Liver (tissue), 7 donors: ENCODE measurements at regions not wholly inside any gene's neighbourhood (a gene's known extent, or its start where the extent isn't known, plus 50 kb on each side); places are given as distances from the start of the nearest gene placed in this dataset.

Experiments
- DNase-seq: peaks from one replicate; pipeline ENCODE4 v3.0.0-alpha.2; 2017; ENCODE audit warnings: low spot score
- H3K27ac ChIP-seq, 2 donors: one replicate each; pipeline ENCODE4 v1.7.0; 2013; ENCODE audit warnings: inconsistent platforms in 2 of 2, low read length in 2 of 2, control low read depth in 1 of 2, low read depth in 1 of 2, mild to moderate bottlenecking in 1 of 2
- H3K27me3 ChIP-seq, 4 donors: one replicate each; pipeline versions ENCODE4 v1.6.1 to v1.7.0; 2013; ENCODE audit warnings: low read length in 3 of 4, inconsistent platforms in 1 of 4, mild to moderate bottlenecking in 1 of 4, moderate library complexity in 1 of 4; ENCODE audit not compliant: control insufficient read depth in 4 of 4, insufficient read depth in 4 of 4
- H3K36me3 ChIP-seq, 4 donors: one replicate each; pipeline versions ENCODE4 v1.6.1 to v1.7.0; 2013; ENCODE audit warnings: low read length in 3 of 4, mild to moderate bottlenecking in 3 of 4, low read depth in 1 of 4, moderate library complexity in 1 of 4; ENCODE audit not compliant: control insufficient read depth in 4 of 4, insufficient read depth in 3 of 4
- H3K4me1 ChIP-seq, 4 donors: one replicate each; pipeline versions ENCODE4 v1.6.1 to v1.7.0; 2013; ENCODE audit warnings: low read length in 3 of 4, mild to moderate bottlenecking in 3 of 4, moderate library complexity in 1 of 4; ENCODE audit not compliant: control insufficient read depth in 4 of 4, insufficient read depth in 4 of 4
- H3K4me3 ChIP-seq, 3 donors: one replicate each; pipeline versions ENCODE4 v1.6.1 to v1.7.0; 2013; ENCODE audit warnings: low read length in 3 of 3, control low read depth in 1 of 3, low read depth in 1 of 3, mild to moderate bottlenecking in 1 of 3
- H3K9ac ChIP-seq, 2 donors: one replicate each; pipeline ENCODE4 v1.7.0; 2013; ENCODE audit warnings: low read length in 2 of 2, mild to moderate bottlenecking in 2 of 2, moderate library complexity in 2 of 2, control low read depth in 1 of 2, low read depth in 1 of 2
- H3K9me3 ChIP-seq, 4 donors: one replicate each; pipeline versions ENCODE4 v1.6.1 to v1.7.0; 2013; ENCODE audit warnings: low read length in 3 of 4; ENCODE audit not compliant: control insufficient read depth in 4 of 4
- EGR1 ChIP-seq, 2 donors: IDR thresholded peaks; 2 replicates each; pipeline ENCODE4 v1.6.1; 2016 to 2018; ENCODE audit warnings: antibody characterized with exemption in 2 of 2, low read depth in 2 of 2
- FOXA2 ChIP-seq: IDR thresholded peaks from 2 replicates; pipeline ENCODE4 v1.6.1; 2016; ENCODE audit warnings: antibody characterized with exemption
- HNF4A ChIP-seq, 2 donors: conservative IDR thresholded peaks; 2 replicates each; pipeline ENCODE4 v1.6.1; 2016; ENCODE audit warnings: antibody characterized with exemption in 2 of 2, mild to moderate bottlenecking in 2 of 2
- JUND ChIP-seq, 2 donors: IDR thresholded peaks; 2 replicates each; pipeline ENCODE4 v1.6.1; 2016; ENCODE audit warnings: antibody characterized with exemption in 2 of 2
- NR2F2 ChIP-seq: IDR thresholded peaks from 2 replicates; pipeline ENCODE4 v1.6.1; 2016; ENCODE audit warnings: antibody characterized with exemption
- RAD21 ChIP-seq, 2 donors: IDR thresholded peaks; 2 replicates each; pipeline ENCODE4 v1.6.1; 2016; ENCODE audit warnings: antibody characterized with exemption in 2 of 2, mild to moderate bottlenecking in 2 of 2
- RXRA ChIP-seq, 2 donors: IDR thresholded peaks; 2 replicates each; pipeline ENCODE4 v1.6.1; 2017 to 2018; ENCODE audit warnings: antibody characterized with exemption in 2 of 2, mild to moderate bottlenecking in 1 of 2
- SP1 ChIP-seq: IDR thresholded peaks from 2 replicates; pipeline ENCODE4 v1.6.1; 2018; ENCODE audit warnings: antibody characterized with exemption, mild to moderate bottlenecking
- WGBS: extraction: QIAGEN DNeasy Blood & Tissue Kit; methylation state at CpG from one replicate; pipeline ENCODE4 v1.1.7; 2013; 5-methylcytosine and 5-hydroxymethylcytosine counted together
- TF ChIP-seq, protein P1 (sequence below): IDR thresholded peaks from 2 replicates; pipeline ENCODE4 v1.6.1; 2016; ENCODE audit warnings: antibody characterized with exemption, mild to moderate bottlenecking
- TF ChIP-seq, protein P2 (sequence below): IDR thresholded peaks from 2 replicates; pipeline ENCODE4 v1.6.1; 2016; ENCODE audit warnings: antibody characterized with exemption
- TF ChIP-seq, protein P3 (sequence below): IDR thresholded peaks from 2 replicates; pipeline ENCODE4 v1.6.1; 2016; ENCODE audit warnings: antibody characterized with exemption
- donor health status: healthy.
- donor health status: healthy.
- donor health status: healthy.
- donor health status: healthy.

DNA sequence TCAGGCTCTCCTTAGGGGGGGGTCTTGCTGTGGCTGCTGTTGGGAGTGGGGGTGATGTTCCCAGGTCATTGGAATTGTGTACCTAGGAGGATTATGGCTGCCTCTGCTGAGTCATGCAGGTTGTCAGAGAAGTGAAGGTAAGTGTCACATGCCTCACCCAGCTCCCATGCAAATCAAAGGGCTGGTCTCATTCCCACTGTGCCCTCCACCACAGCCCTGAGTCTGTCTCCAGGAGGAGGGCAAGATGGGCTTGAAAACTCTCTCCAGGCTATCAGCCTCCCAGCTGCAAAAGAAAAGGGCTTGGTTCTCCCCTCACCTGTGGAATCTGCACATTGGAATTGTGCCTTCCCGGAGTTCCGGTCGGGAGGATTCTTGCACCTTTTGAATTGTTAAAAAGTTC is 580.5 kb downstream of the NSUN3 start:
- 97% methylated on average over 3 of the region's 3 CpGs for WGBS
- no peak overlapping the region for H3K4me3 ChIP-seq
- TF ChIP-seq RAD21 (IDR thresholded peaks at IDR 0.05) = no peak
- TF ChIP-seq, protein P1, sequence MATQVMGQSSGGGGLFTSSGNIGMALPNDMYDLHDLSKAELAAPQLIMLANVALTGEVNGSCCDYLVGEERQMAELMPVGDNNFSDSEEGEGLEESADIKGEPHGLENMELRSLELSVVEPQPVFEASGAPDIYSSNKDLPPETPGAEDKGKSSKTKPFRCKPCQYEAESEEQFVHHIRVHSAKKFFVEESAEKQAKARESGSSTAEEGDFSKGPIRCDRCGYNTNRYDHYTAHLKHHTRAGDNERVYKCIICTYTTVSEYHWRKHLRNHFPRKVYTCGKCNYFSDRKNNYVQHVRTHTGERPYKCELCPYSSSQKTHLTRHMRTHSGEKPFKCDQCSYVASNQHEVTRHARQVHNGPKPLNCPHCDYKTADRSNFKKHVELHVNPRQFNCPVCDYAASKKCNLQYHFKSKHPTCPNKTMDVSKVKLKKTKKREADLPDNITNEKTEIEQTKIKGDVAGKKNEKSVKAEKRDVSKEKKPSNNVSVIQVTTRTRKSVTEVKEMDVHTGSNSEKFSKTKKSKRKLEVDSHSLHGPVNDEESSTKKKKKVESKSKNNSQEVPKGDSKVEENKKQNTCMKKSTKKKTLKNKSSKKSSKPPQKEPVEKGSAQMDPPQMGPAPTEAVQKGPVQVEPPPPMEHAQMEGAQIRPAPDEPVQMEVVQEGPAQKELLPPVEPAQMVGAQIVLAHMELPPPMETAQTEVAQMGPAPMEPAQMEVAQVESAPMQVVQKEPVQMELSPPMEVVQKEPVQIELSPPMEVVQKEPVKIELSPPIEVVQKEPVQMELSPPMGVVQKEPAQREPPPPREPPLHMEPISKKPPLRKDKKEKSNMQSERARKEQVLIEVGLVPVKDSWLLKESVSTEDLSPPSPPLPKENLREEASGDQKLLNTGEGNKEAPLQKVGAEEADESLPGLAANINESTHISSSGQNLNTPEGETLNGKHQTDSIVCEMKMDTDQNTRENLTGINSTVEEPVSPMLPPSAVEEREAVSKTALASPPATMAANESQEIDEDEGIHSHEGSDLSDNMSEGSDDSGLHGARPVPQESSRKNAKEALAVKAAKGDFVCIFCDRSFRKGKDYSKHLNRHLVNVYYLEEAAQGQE = no peak
- TF ChIP-seq, protein P2, sequence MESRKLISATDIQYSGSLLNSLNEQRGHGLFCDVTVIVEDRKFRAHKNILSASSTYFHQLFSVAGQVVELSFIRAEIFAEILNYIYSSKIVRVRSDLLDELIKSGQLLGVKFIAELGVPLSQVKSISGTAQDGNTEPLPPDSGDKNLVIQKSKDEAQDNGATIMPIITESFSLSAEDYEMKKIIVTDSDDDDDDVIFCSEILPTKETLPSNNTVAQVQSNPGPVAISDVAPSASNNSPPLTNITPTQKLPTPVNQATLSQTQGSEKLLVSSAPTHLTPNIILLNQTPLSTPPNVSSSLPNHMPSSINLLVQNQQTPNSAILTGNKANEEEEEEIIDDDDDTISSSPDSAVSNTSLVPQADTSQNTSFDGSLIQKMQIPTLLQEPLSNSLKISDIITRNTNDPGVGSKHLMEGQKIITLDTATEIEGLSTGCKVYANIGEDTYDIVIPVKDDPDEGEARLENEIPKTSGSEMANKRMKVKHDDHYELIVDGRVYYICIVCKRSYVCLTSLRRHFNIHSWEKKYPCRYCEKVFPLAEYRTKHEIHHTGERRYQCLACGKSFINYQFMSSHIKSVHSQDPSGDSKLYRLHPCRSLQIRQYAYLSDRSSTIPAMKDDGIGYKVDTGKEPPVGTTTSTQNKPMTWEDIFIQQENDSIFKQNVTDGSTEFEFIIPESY = no peak
- no peak for TF ChIP-seq HNF4A (conservative IDR thresholded peaks at IDR 0.05)
- no peak for TF ChIP-seq SP1
- no peak for TF ChIP-seq JUND (IDR thresholded peaks at IDR 0.05)
- no peaks in the 10 kb centered on the region for H3K27me3 ChIP-seq
- no peaks in the 10 kb centered on the region for H3K36me3 ChIP-seq
- peaks cover 0 to 3% (median 1%) of the 10 kb centered on the region in 4 donors for H3K4me1 ChIP-seq
- H3K27ac ChIP-seq = no peak overlapping the region
- no peak for DNase-seq
- H3K9me3 ChIP-seq = no peaks in the 10 kb centered on the region
- H3K9ac ChIP-seq = no peak overlapping the region

DNA sequence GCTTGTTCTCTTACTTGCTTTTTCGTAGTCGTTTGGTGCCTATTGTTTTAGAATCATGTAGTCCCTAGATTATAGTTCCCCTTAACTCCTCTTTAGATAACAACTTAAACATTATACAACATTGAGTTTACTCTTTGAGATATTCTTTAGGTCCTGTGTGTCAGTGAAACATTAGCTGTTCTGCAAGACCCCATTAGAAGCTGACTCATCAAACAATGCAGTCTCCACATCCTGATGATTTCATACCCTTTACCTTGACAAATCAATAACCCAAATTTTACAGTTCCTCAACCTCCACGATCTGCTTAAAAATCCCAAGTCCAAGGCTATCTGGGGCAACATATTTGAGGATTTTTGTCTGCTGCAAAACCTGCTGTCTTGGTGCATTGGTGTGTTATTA is 582.9 kb downstream of the NSUN3 start:
- TF ChIP-seq SP1 = no peak
- TF ChIP-seq, protein P3, sequence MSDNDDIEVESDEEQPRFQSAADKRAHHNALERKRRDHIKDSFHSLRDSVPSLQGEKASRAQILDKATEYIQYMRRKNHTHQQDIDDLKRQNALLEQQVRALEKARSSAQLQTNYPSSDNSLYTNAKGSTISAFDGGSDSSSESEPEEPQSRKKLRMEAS = no peak
- TF ChIP-seq HNF4A (conservative IDR thresholded peaks at IDR 0.05) = no peak
- TF ChIP-seq EGR1 (IDR thresholded peaks at IDR 0.05; ENCODE audit: low read depth in 2 of 2) = no peak
- TF ChIP-seq NR2F2 = no peak
- peaks cover 0 to 16% (median 5%) of the 10 kb centered on the region in 4 donors for H3K4me1 ChIP-seq
- no peak for DNase-seq
- H3K27ac ChIP-seq = no peak overlapping the region
- H3K27me3 ChIP-seq = no peaks in the 10 kb centered on the region
- WGBS = 85% methylated on average over 3 of the region's 3 CpGs
- H3K9me3 ChIP-seq = no peaks in the 10 kb centered on the region
- no peak overlapping the region for H3K9ac ChIP-seq
- no peaks in the 10 kb centered on the region for H3K36me3 ChIP-seq
- no peak overlapping the region for H3K4me3 ChIP-seq

DNA sequence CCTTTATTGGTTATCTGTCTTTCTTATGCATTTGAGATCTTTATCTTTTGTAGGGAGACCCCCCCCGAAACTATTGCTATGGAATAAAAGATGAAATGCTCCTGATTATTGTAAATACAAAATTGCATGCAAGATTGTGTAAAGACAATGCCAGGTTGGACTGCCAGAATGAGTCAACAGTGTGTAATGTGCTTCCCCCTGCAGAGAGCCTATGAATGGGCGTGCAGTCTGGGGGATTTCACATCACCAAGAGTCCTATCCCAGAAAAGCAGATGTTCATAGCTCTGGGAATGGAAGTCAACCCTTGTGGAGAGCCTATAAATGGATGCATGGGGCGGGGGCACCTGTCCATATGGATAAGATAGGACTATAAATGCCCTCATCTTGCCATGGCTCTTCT is 584.3 kb downstream of the NSUN3 start:
- H3K9me3 ChIP-seq = no peaks in the 10 kb centered on the region
- H3K27me3 ChIP-seq = no peaks in the 10 kb centered on the region
- no peak overlapping the region for H3K27ac ChIP-seq
- H3K36me3 ChIP-seq = no peaks in the 10 kb centered on the region
- H3K4me3 ChIP-seq = no peak overlapping the region
- TF ChIP-seq JUND (IDR thresholded peaks at IDR 0.05) (no peak), RXRA (IDR thresholded peaks at IDR 0.05) (no peak), FOXA2 (no peak)
- peaks cover 0 to 16% (median 5%) of the 10 kb centered on the region in 4 donors for H3K4me1 ChIP-seq
- DNase-seq = no peak
- WGBS = 72% methylated on average over 3 of the region's 3 CpGs
- no peak overlapping the region for H3K9ac ChIP-seq
